Colonic mucosa (tissue), 4 donors: ENCODE measurements at regions not wholly inside any gene's neighbourhood (a gene's known extent, or its start where the extent isn't known, plus 50 kb on each side); places are given as distances from the start of the nearest gene placed in this dataset.

Source experiments
- DNase-seq: peaks from one replicate; pipeline ENCODE4 v3.0.0-alpha.2; 2020
- H3K27ac ChIP-seq: fragments of 200-600 bp; one replicate; pipeline ENCODE4 v1.8.0; 2021
- H3K27me3 ChIP-seq: fragments of 200-600 bp; one replicate; pipeline ENCODE4 v1.8.0; 2021
- H3K36me3 ChIP-seq: fragments of 200-600 bp; one replicate; pipeline ENCODE4 v1.8.0; 2021
- H3K4me1 ChIP-seq: fragments of 200-600 bp; one replicate; pipeline ENCODE4 v1.8.0; 2021; ENCODE audit warnings: mild to moderate bottlenecking
- H3K4me3 ChIP-seq: fragments of 200-600 bp; one replicate; pipeline ENCODE4 v1.8.0; 2021
- H3K9ac ChIP-seq, 2 donors: one replicate each; pipeline ENCODE4 v1.7.0; 2013; ENCODE audit warnings: control low read depth in 2 of 2, low read depth in 2 of 2, low read length in 2 of 2
- H3K9me3 ChIP-seq: fragments of 200-600 bp; one replicate; pipeline ENCODE4 v1.8.0; 2021
- intact Hi-C: fragments of 100-400 bp; cut with DNase I; formaldehyde crosslinking; loops from one replicate; pipeline ENCODE4 v1.14.1; 2022
- TF ChIP-seq, protein P1 (sequence below): fragments of 200-600 bp; IDR thresholded peaks from one replicate; pipeline ENCODE4 v1.8.0; 2022; ENCODE audit warnings: antibody characterized with exemption, mild to moderate bottlenecking
- donor health status: healthy.
- donor health status: DM: no; HTN: no; CAD: no.
- donor health status: DM: no; HTN: no; CAD: no.

DNA sequence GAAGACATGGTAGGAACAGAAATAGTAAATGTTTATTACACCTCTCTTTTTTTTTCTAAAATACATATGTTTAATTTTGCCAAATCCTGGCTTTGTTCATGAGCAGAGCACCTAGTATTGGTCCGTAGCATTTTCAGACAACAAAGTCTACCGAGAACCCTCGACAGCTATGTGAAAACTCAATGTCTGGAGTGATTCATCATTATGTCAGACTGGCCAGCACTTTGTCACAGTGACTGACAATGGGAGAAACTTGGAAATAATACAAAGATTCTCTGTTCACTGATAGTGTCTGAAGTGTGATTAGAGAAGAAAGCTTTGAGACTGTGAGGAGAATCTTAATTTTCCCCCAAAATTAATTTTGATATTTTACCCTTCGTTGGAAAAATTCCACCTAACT lies 143.0 kb downstream of the HNMT start:
- intact Hi-C loops: no loop called here
- TF ChIP-seq, protein P1, sequence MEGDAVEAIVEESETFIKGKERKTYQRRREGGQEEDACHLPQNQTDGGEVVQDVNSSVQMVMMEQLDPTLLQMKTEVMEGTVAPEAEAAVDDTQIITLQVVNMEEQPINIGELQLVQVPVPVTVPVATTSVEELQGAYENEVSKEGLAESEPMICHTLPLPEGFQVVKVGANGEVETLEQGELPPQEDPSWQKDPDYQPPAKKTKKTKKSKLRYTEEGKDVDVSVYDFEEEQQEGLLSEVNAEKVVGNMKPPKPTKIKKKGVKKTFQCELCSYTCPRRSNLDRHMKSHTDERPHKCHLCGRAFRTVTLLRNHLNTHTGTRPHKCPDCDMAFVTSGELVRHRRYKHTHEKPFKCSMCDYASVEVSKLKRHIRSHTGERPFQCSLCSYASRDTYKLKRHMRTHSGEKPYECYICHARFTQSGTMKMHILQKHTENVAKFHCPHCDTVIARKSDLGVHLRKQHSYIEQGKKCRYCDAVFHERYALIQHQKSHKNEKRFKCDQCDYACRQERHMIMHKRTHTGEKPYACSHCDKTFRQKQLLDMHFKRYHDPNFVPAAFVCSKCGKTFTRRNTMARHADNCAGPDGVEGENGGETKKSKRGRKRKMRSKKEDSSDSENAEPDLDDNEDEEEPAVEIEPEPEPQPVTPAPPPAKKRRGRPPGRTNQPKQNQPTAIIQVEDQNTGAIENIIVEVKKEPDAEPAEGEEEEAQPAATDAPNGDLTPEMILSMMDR: no peak
- H3K27me3 ChIP-seq: no peaks in the 10 kb centered on the region

DNA sequence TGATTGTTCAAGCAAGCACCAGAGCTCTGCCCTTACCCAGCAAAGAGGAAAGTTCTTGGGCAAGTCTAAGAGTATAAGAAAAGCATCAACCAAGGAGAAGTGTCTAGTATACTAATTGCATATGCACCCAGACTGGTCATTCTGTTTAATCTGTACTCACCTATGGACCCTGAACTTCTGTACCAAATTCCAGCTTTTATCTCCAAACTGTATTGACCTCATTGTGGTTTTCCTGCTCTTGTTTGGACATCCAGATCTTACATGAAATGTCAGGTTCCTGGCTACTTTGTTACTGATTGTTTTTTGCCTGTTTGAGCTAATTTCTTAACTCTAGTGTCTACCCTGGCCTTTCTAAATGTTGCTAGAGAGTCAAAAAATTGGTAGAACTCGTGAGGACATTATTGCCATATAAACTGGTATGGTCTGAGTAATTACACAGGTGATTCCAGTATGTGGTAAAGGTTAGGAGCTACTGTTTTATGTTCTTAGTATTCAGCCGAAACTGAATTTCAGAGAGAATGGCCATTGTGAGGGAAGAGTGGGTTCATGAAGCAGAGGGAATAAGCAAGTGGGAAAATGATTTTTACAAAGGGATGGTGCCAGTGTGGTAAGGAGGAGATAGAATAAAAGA lies 146.3 kb downstream of the HNMT start:
- H3K4me1 ChIP-seq: no peaks in the 10 kb centered on the region
- H3K9me3 ChIP-seq: no peaks in the 10 kb centered on the region
- no peak overlapping the region for H3K9ac ChIP-seq
- H3K27ac ChIP-seq: no peak overlapping the region
- TF ChIP-seq, protein P1: no peak
- no peak for DNase-seq
- intact Hi-C loops: no loop called here
- no peaks in the 10 kb centered on the region for H3K27me3 ChIP-seq
- H3K4me3 ChIP-seq: no peak overlapping the region
- no peaks in the 10 kb centered on the region for H3K36me3 ChIP-seq

More for the DNA sequence above, 143.0 kb downstream of the HNMT start:
- H3K27ac ChIP-seq: no peak overlapping the region
- H3K9ac ChIP-seq: no peak overlapping the region
- H3K4me1 ChIP-seq: no peaks in the 10 kb centered on the region
- no peak overlapping the region for H3K4me3 ChIP-seq
- no peaks in the 10 kb centered on the region for H3K9me3 ChIP-seq
- no peak for DNase-seq
- no peaks in the 10 kb centered on the region for H3K36me3 ChIP-seq

DNA sequence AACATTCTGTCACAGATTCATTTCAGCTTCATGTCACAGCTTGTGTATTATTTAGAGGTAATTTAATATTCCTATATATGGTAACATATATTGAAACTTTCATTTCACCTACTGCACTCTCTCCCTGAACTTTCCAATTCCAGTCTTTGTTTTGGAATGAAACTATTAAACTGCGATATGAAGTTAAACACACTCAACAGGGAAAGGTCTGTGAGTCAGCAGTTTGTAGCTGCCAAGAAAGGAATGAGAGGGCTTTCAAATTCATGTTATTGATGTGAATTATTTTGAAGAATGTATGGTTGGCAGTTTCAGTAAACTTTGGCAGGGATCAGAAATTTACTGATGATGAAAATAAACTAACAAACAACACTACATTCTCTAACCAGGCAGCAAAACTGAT lies 148.3 kb downstream of the HNMT start:
- Histone ChIP-seq H3K9me3 (no peaks in the 10 kb centered on the region), H3K4me1 (no peaks in the 10 kb centered on the region), H3K36me3 (no peaks in the 10 kb centered on the region), H3K27me3 (no peaks in the 10 kb centered on the region), H3K27ac (no peak overlapping the region), H3K4me3 (no peak overlapping the region), H3K9ac (no peak overlapping the region)
- intact Hi-C loops: no loop called here
- TF ChIP-seq, protein P1: no peak
- no peak for DNase-seq

DNA sequence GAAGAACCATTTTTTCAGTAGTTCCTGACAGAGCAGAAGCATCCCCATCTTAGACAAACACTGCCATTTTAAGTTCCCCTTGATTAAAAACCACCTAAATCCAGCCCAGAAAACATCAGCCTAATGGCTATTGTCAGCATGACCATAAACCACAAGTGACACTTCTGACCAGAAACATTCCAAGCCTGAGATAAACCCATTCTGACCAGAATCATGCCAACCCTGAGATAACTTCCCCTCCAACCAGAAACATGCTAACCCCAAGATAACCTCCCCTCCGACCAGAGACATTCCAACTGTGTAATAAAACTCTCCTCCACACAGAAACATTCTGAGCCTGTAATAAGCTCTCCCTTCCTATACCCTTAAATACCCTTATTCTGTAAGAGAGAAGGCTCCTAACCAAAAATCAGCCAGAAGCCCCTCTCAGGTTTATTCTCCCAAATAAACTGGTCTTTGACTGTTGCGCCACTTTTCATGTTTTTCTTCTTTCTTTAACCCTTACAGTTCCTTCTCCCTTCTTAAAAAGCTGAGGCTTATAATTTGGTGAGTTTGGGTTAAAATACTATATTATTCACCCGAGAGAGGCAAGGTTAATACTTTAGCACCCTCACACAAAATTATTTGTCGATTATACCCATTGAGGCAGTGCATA lies 149.7 kb downstream of the HNMT start:
- no peak overlapping the region for H3K4me3 ChIP-seq
- H3K27ac ChIP-seq: no peak overlapping the region
- H3K9me3 ChIP-seq: no peaks in the 10 kb centered on the region
- no peaks in the 10 kb centered on the region for H3K36me3 ChIP-seq
- TF ChIP-seq, protein P1: no peak
- intact Hi-C loops: no loop called here
- no peak overlapping the region for H3K9ac ChIP-seq
- DNase-seq: no peak
- H3K27me3 ChIP-seq: no peaks in the 10 kb centered on the region
- no peaks in the 10 kb centered on the region for H3K4me1 ChIP-seq

DNA sequence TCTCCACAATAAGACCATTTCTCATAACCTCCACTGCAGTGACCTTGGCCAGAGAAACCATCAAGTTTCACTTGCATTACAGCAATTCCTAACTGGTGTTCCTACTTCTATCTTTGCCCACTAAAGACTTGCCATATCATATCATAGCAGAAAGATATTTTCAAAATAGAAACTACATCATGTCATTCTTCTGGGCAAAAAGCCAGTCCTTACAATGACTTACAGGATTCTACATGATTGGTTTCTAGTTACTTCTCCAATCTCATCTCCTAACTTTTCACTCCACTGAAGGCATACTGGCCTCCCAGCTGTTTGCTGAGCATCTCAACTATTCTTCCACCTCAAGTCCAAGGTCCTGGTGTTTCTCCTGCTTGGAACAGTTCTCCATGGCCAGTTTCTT lies 151.4 kb downstream of the HNMT start:
- H3K4me3 ChIP-seq: no peak overlapping the region
- no peak overlapping the region for H3K27ac ChIP-seq
- H3K36me3 ChIP-seq: no peaks in the 10 kb centered on the region
- no peaks in the 10 kb centered on the region for H3K4me1 ChIP-seq
- TF ChIP-seq, protein P1: no peak
- H3K9me3 ChIP-seq: no peaks in the 10 kb centered on the region
- H3K9ac ChIP-seq: no peak overlapping the region
- no peak for DNase-seq
- H3K27me3 ChIP-seq: no peaks in the 10 kb centered on the region
- intact Hi-C loops: no loop called here
